ENCODE measurements at regions not wholly inside any gene's neighbourhood (a gene's known extent, or its start where the extent isn't known, plus 50 kb on each side); places are given as distances from the start of the nearest gene placed in this dataset.
"Not testable (repeated sequence)": the region's sequence is repeated elsewhere in the genome, so short reads cannot be mapped to it uniquely, and the experiment has no call there.

GRCh38 chr11:67758467-67758866, 84.0 kb upstream of the ALDH3B2 start:
- not testable (repeated sequence) for TF ChIP-seq CTCF, POLR2A (IDR thresholded peaks at IDR 0.05)

All from right lobe of liver (tissue), 4 donors.